Chondrocyte (in vitro differentiated cells): ENCODE measurements at regions not wholly inside any gene's neighbourhood (a gene's known extent, or its start where the extent isn't known, plus 50 kb on each side); places are given as distances from the start of the nearest gene placed in this dataset.

ENCODE experiments used
- DNase-seq: peaks from one replicate; pipeline ENCODE4 v3.0.0; 2021; ENCODE audit warnings: mixed read lengths, low spot score
- H3K27ac Mint-ChIP-seq: one replicate; pipeline ENCODE4 v1.8.0; 2021; ENCODE audit warnings: mild to moderate bottlenecking, moderate library complexity, mixed read lengths; ENCODE audit not compliant: unreplicated experiment
- H3K27me3 Mint-ChIP-seq: 2 replicates; pipeline ENCODE4 v1.8.0; 2021; ENCODE audit warnings: low read depth, mixed read lengths
- H3K36me3 Mint-ChIP-seq: 2 replicates; pipeline ENCODE4 v1.8.0; 2021; ENCODE audit warnings: low read depth, mixed read lengths
- H3K4me1 Mint-ChIP-seq: 2 replicates; pipeline ENCODE4 v1.8.0; 2021; ENCODE audit warnings: low read depth, mild to moderate bottlenecking, mixed read lengths
- H3K4me3 Mint-ChIP-seq: one replicate; pipeline ENCODE4 v1.8.0; 2021; ENCODE audit warnings: mild to moderate bottlenecking, moderate library complexity, mixed read lengths; ENCODE audit not compliant: unreplicated experiment
- H3K9me3 Mint-ChIP-seq: 2 replicates; pipeline ENCODE4 v1.8.0; 2021; ENCODE audit warnings: low read depth, mixed read lengths
- TF ChIP-seq, protein P1 (sequence below): fragments of 200-600 bp; sonication (generic); IDR thresholded peaks from 2 replicates; pipeline ENCODE4 v1.5.0; 2021; ENCODE audit warnings: antibody characterized with exemption, mild to moderate bottlenecking, moderate library complexity

DNA sequence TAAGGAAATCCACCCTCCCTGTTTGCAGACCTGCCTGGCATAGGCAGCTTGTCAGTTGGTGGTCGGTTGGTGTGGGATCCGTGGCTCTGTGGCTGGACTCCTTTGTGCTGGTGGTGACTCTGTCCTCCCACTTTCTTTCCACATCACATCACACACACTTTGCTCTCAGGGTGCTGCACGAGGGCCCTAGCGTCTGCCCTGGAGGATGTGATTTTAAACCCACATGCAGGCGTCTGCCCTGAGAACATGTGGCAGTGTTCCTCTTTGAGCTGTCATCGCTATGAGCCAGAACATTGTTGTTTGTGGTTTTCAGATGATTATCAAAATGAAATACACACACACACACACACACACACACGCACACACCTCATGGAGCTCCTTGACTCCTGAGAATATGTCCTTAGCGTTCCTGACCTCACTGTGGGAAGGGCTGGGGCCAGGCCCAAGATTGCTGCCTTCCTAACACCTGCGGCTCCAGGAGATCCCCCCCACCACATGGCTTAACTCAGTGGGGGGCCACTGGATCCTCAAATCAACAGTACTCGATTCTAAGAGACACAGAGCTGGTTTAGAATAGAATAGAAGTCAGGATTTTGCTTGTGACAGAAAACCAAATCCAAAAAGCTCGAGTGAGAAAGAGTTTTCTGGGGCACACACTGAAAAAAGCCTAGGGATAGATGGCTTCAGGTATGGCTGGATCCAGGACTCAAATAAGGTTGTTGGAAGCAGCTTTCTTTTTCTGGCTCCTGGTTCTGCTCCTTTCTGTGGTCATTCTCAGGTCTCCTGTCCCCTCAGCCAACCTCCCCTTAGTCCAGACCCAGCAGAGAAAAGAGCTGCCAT, 54.8 kb downstream of the RTP5 start:
- TF ChIP-seq, protein P1, sequence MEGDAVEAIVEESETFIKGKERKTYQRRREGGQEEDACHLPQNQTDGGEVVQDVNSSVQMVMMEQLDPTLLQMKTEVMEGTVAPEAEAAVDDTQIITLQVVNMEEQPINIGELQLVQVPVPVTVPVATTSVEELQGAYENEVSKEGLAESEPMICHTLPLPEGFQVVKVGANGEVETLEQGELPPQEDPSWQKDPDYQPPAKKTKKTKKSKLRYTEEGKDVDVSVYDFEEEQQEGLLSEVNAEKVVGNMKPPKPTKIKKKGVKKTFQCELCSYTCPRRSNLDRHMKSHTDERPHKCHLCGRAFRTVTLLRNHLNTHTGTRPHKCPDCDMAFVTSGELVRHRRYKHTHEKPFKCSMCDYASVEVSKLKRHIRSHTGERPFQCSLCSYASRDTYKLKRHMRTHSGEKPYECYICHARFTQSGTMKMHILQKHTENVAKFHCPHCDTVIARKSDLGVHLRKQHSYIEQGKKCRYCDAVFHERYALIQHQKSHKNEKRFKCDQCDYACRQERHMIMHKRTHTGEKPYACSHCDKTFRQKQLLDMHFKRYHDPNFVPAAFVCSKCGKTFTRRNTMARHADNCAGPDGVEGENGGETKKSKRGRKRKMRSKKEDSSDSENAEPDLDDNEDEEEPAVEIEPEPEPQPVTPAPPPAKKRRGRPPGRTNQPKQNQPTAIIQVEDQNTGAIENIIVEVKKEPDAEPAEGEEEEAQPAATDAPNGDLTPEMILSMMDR: no peak
- Mint-ChIP-seq H3K27ac (no peak overlapping the region), H3K27me3 (peaks cover 6% of the 10 kb centered on the region), H3K4me3 (no peak overlapping the region), H3K4me1 (no peaks in the 10 kb centered on the region), H3K36me3 (no peaks in the 10 kb centered on the region), H3K9me3 (peaks cover 8% of the 10 kb centered on the region)
- no peak for DNase-seq

DNA sequence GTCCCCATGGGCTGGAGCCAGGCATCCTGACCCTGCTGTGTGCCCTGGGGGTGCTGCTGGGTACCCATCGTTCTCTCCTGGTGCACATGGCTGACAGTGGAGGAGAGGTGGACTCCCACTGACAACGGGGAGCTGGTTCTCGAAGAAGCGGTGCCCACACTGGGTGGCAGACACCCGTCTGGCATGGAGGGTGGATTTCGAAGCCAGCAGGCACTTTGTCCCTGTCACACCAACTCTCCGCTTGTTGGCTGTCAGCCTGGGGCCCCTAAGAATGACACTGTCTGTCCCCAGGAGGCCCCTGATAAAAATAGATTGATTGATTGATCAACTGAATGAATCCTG, 55.4 kb downstream of the RTP5 start:
- no peak overlapping the region for H3K27ac Mint-ChIP-seq
- H3K27me3 Mint-ChIP-seq: peaks cover 6% of the 10 kb centered on the region
- TF ChIP-seq, protein P1: no peak

DNA sequence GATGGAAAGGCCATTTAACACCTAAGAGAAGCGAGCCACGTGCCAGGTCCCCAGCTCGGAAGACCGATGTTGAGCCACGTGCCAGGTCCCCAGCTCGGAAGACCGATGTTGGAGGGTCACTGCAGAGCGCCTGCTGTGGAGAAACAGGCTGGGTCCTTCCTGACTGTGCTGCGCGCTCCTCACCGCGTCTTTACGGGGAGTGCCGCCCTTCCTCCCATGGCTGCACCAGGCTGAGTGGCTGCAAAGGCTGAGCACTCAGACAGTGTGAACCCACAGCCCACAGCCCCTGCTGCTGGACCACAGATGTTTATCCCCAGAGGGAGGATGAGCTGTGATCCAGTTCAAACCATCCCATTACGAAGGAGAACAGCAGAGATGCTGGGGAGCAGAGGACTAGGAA, 55.7 kb downstream of the RTP5 start:
- no peak overlapping the region for H3K4me3 Mint-ChIP-seq
- H3K4me1 Mint-ChIP-seq: no peaks in the 10 kb centered on the region
- H3K27ac Mint-ChIP-seq: no peak overlapping the region
- DNase-seq: no peak
- H3K27me3 Mint-ChIP-seq: peaks cover 6% of the 10 kb centered on the region
- H3K36me3 Mint-ChIP-seq: no peaks in the 10 kb centered on the region
- TF ChIP-seq, protein P1: no peak
- no peaks in the 10 kb centered on the region for H3K9me3 Mint-ChIP-seq

More for the DNA sequence above, 55.4 kb downstream of the RTP5 start:
- no peak overlapping the region for H3K4me3 Mint-ChIP-seq
- H3K9me3 Mint-ChIP-seq: peaks cover 2% of the 10 kb centered on the region
- DNase-seq: no peak
- H3K4me1 Mint-ChIP-seq: no peaks in the 10 kb centered on the region
- H3K36me3 Mint-ChIP-seq: no peaks in the 10 kb centered on the region

DNA sequence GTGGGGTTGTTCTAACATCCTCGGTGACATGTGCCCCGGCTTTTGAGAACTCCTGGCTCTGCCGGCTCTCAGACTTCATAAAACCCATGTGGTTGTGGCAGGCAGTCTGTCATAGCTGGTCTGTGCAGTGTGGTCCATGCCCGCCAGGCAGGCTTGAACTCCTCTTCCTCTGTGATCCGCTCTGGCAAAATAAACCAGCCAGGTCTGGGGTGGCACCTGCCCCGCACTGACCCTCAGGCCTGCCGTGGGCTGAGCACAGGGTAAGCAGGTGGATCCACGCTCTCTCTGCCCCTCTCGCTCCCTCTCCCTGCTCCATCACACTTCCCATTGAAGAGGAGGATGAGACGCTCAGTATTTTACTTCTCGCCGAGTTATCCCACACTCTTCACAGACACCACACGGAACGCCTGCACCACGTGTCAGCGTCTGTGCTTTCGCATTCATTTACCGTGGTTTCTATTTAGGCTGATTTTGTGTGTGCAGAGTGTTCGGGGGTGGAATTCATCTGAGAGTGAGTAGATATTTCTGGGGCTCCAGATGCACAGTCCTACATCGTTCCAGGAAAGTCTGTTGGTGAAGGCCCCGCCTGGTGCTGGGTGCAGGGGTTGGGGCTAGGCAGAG, 56.4 kb downstream of the RTP5 start:
- TF ChIP-seq, protein P1: no peak
- Mint-ChIP-seq H3K27me3 (peaks cover 6% of the 10 kb centered on the region), H3K4me1 (no peaks in the 10 kb centered on the region), H3K9me3 (no peaks in the 10 kb centered on the region), H3K36me3 (no peaks in the 10 kb centered on the region), H3K27ac (no peak overlapping the region), H3K4me3 (no peak overlapping the region)
- DNase-seq: no peak

DNA sequence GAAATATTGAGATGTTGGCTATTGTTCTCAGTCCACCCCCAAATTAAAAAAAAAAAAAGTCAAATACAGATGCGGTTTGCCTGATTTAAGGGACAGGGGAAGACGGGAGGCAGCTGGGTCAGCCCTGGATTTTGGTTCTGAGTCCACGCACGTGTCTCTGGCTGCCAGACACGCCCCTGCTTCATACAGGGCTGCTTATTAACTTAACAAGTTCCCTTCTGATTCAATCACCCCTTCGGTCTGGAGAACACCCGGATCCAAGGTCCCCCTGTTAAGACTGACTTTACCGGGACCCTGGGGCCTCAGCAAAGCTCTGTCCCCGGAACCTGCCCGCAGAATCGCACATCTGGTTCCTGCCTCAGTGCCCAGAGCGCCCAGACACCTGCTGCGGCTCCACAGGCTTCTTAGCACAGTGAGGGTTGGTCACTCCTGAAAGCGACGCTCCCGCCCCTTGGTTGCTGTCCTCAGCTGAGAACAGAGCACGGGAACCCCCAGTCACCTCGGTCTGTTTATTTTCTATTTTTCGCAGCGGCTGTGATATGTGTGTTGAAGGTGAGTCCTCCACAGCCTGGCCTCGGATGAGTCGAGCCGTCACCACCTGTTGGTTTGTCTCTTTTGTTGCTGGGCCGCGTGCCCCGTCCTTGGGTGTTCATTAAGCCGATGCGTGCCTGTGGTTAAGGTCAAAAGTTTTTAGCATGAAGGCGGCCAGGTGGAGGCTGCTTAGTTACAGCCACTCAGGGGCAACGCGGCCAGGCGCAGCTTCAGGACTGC, 57.2 kb downstream of the RTP5 start:
- no peak for DNase-seq
- Mint-ChIP-seq H3K27ac (no peak overlapping the region), H3K9me3 (no peaks in the 10 kb centered on the region), H3K4me1 (no peaks in the 10 kb centered on the region), H3K27me3 (peaks cover 6% of the 10 kb centered on the region), H3K36me3 (no peaks in the 10 kb centered on the region), H3K4me3 (no peak overlapping the region)
- TF ChIP-seq, protein P1: no peak
